PC-9 (cell line): ENCODE measurements at regions not wholly inside any gene's neighbourhood (a gene's known extent, or its start where the extent isn't known, plus 50 kb on each side); places are given as distances from the start of the nearest gene placed in this dataset.

Experiments
- EZH2 ChIP-seq: fragments of 200-600 bp; sonication (generic); IDR thresholded peaks from 2 replicates; pipeline ENCODE4 v1.8.0; 2017; ENCODE audit warnings: antibody characterized with exemption, low read depth
- TF ChIP-seq, protein P1 (sequence below): fragments of 200-600 bp; sonication (generic); conservative IDR thresholded peaks from 2 replicates; pipeline ENCODE4 v1.6.1; 2017; ENCODE audit warnings: mixed run types, antibody characterized with exemption, mild to moderate bottlenecking, moderate library complexity

DNA sequence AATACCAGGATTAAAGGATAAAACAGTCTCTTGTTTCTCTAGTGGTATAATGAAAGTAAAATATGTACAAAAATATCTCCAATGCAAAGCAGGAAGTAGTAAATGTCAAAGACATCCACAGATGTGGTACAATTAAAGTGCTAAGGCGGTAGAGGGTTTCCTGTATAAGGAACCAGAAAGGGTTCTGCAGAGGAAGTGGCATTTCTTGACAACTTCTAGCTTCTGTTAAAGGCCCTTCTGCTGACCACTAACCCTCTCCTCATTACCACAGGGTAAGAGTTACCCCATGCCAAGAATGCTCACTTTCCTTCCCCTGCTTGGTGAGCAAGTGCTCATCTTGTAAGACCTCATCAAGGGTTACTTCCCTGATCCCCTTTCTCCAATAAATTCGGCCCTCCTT is 883.6 kb upstream of the NR2F2 start:
- TF ChIP-seq, protein P1, sequence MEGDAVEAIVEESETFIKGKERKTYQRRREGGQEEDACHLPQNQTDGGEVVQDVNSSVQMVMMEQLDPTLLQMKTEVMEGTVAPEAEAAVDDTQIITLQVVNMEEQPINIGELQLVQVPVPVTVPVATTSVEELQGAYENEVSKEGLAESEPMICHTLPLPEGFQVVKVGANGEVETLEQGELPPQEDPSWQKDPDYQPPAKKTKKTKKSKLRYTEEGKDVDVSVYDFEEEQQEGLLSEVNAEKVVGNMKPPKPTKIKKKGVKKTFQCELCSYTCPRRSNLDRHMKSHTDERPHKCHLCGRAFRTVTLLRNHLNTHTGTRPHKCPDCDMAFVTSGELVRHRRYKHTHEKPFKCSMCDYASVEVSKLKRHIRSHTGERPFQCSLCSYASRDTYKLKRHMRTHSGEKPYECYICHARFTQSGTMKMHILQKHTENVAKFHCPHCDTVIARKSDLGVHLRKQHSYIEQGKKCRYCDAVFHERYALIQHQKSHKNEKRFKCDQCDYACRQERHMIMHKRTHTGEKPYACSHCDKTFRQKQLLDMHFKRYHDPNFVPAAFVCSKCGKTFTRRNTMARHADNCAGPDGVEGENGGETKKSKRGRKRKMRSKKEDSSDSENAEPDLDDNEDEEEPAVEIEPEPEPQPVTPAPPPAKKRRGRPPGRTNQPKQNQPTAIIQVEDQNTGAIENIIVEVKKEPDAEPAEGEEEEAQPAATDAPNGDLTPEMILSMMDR: no peak
- no peak for TF ChIP-seq EZH2
